SK-N-MC (cell line): ENCODE measurements at regions not wholly inside any gene's neighbourhood (a gene's known extent, or its start where the extent isn't known, plus 50 kb on each side); places are given as distances from the start of the nearest gene placed in this dataset.

ENCODE experiments used
- EZH2 ChIP-seq: fragments of 200-600 bp; sonication (generic); IDR thresholded peaks from one replicate; pipeline ENCODE4 v1.6.1; 2017; ENCODE audit warnings: antibody characterized with exemption
- POLR2AphosphoS5 ChIP-seq: IDR thresholded peaks from 2 replicates; pipeline ENCODE4 v1.6.1; 2012; ENCODE audit warnings: mild to moderate bottlenecking, low read depth, low read length, borderline replicate concordance

DNA sequence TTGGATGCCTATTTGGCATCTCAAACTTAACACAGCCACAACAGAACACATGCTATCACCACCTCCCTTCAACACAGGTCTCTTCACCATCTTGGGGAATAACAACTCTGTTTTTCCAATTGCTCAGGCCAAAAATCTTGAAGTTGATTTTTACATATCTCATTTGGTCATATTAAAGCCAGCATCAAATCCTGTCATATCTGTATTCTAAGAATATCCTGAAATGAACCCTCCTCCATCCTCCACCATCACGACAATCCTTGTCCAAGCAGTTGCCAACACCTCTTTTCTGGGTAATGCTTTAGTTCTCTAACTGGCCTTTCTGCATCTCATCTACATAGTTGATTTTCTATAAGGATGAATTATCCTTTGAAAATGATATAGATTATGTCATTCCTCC, 168.7 kb downstream of the GPR37 start:
- TF ChIP-seq EZH2 (no peak), POLR2AphosphoS5 (no peak)
